CD14-positive monocyte (primary cell): ENCODE measurements at regions not wholly inside any gene's neighbourhood (a gene's known extent, or its start where the extent isn't known, plus 50 kb on each side); places are given as distances from the start of the nearest gene placed in this dataset.

ENCODE experiments used
- DNase-seq, 3 donors: peaks; one replicate each; pipeline ENCODE4 v3.0.0-alpha.2; 2011 to 2022
- H2AFZ ChIP-seq: 2 replicates; pipeline ENCODE4 v1.6.0; 2012; ENCODE audit warnings: mild to moderate bottlenecking, low read depth, low read length, inconsistent platforms; ENCODE audit not compliant: insufficient read depth, poor library complexity, severe bottlenecking
- H3K27ac ChIP-seq, 2 donors: 1 replicate in 1 of 2; 2 replicates in 1 of 2; pipeline ENCODE4 v1.5.1; 2012 to 2013; ENCODE audit warnings: low read length in 2 of 2, control low read depth in 1 of 2, inconsistent platforms in 1 of 2, low read depth in 1 of 2, mild to moderate bottlenecking in 1 of 2
- H3K27me3 ChIP-seq, 2 donors: one replicate each; pipeline versions ENCODE4 v1.6.0 to v1.6.1; 2011 to 2013; ENCODE audit warnings: low read length in 2 of 2; ENCODE audit not compliant: control insufficient read depth in 2 of 2, insufficient read depth in 2 of 2
- H3K36me3 ChIP-seq, 2 donors: replicated peaks in 1 of 2; 1 replicate in 1 of 2; 2 replicates in 1 of 2; pipeline versions ENCODE4 v1.5.1 to v1.6.1; 2012 to 2013; ENCODE audit warnings: low read length in 2 of 2, control low read depth in 1 of 2, inconsistent platforms in 1 of 2, mild to moderate bottlenecking in 1 of 2; ENCODE audit not compliant: insufficient read depth in 2 of 2, control insufficient read depth in 1 of 2
- H3K4me1 ChIP-seq, 2 donors: 1 replicate in 1 of 2; 2 replicates in 1 of 2; pipeline versions ENCODE4 v1.5.1 to v1.6.1; 2012 to 2013; ENCODE audit warnings: low read length in 2 of 2, control low read depth in 1 of 2, inconsistent platforms in 1 of 2, mild to moderate bottlenecking in 1 of 2, moderate library complexity in 1 of 2; ENCODE audit not compliant: insufficient read depth in 2 of 2, control insufficient read depth in 1 of 2
- H3K4me2 ChIP-seq: replicated peaks from 2 replicates; pipeline ENCODE3; 2012; ENCODE audit warnings: low read length, moderate library complexity, mild to moderate bottlenecking; ENCODE audit not compliant: poor library complexity, severe bottlenecking; ENCODE audit errors: extremely low read depth
- H3K4me3 ChIP-seq, 3 experiments: fragments of 200-600 bp in 1 of 3; sonication (generic) in 1 of 3; replicated peaks in 1 of 3; 1 replicate in 2 of 3; 2 replicates in 1 of 3; pipeline ENCODE4 v1.5.1; 2011 to 2013; ENCODE audit warnings: low read length in 3 of 3, mild to moderate bottlenecking in 3 of 3, control low read depth in 2 of 3, low read depth in 2 of 3, inconsistent platforms in 1 of 3, moderate library complexity in 1 of 3
- H3K79me2 ChIP-seq: 2 replicates; pipeline ENCODE4 v1.6.0; 2012; ENCODE audit warnings: mild to moderate bottlenecking, control low read depth, inconsistent platforms, low read length, moderate library complexity; ENCODE audit not compliant: insufficient read depth
- H3K9ac ChIP-seq: 2 replicates; pipeline ENCODE4 v1.6.0; 2017; ENCODE audit warnings: low read length, mild to moderate bottlenecking; ENCODE audit not compliant: insufficient read depth, poor library complexity, severe bottlenecking
- H3K9me3 ChIP-seq, 2 donors: replicated peaks in 1 of 2; 1 replicate in 1 of 2; 2 replicates in 1 of 2; pipeline versions ENCODE4 v1.5.1 to v1.6.1; 2012 to 2013; ENCODE audit warnings: low read length in 2 of 2, control low read depth in 1 of 2; ENCODE audit not compliant: control insufficient read depth in 1 of 2, insufficient read depth in 1 of 2
- H4K20me1 ChIP-seq: 2 replicates; pipeline ENCODE4 v1.6.0; 2012; ENCODE audit warnings: mild to moderate bottlenecking, low read length, control low read depth, moderate library complexity; ENCODE audit not compliant: insufficient read depth
- H3K27ac Mint-ChIP-seq, 7 donors: one replicate each; pipeline ENCODE4 v1.8.0; 2020; ENCODE audit warnings: mild to moderate bottlenecking in 7 of 7, mixed read lengths in 7 of 7, moderate library complexity in 6 of 7, inconsistent platforms in 2 of 7
- H3K27me3 Mint-ChIP-seq, 3 donors: one replicate each; pipeline ENCODE4 v1.8.0; 2021 to 2022; ENCODE audit warnings: low read depth in 3 of 3, mild to moderate bottlenecking in 3 of 3, mixed read lengths in 3 of 3, moderate library complexity in 3 of 3, inconsistent platforms in 1 of 3
- H3K36me3 Mint-ChIP-seq, 2 donors: one replicate each; pipeline ENCODE4 v1.8.0; 2020; ENCODE audit warnings: mixed read lengths in 2 of 2, inconsistent platforms in 1 of 2, mild to moderate bottlenecking in 1 of 2
- H3K4me1 Mint-ChIP-seq: one replicate; pipeline ENCODE4 v1.8.0; 2020; ENCODE audit warnings: mild to moderate bottlenecking, mixed read lengths
- H3K4me3 Mint-ChIP-seq, 2 donors: one replicate each; pipeline ENCODE4 v1.8.0; 2020; ENCODE audit warnings: mild to moderate bottlenecking in 2 of 2, mixed read lengths in 2 of 2, moderate library complexity in 1 of 2
- H3K9me3 Mint-ChIP-seq, 7 donors: one replicate each; pipeline ENCODE4 v1.8.0; 2020 to 2022; ENCODE audit warnings: mixed read lengths in 7 of 7, mild to moderate bottlenecking in 6 of 7, moderate library complexity in 6 of 7, inconsistent platforms in 2 of 7
- WGBS: methylation state at CpG from one replicate; pipeline ENCODE4 v1.1.5; 2013; ENCODE audit warnings: missing lambda C conversion rate; ENCODE audit not compliant: insufficient coverage; 5-methylcytosine and 5-hydroxymethylcytosine counted together
- intact Hi-C, 2 donors: fragments of 100-400 bp; cut with micrococcal nuclease; formaldehyde crosslinking; loops; one replicate each; pipeline versions ENCODE4 v1.15.0 to v1.15.1; 2023
- TF ChIP-seq, protein P1 (sequence below): fragments of 200-600 bp; IDR thresholded peaks from one replicate; pipeline ENCODE4 v1.8.0; 2022; ENCODE audit warnings: antibody characterized with exemption, mild to moderate bottlenecking

DNA sequence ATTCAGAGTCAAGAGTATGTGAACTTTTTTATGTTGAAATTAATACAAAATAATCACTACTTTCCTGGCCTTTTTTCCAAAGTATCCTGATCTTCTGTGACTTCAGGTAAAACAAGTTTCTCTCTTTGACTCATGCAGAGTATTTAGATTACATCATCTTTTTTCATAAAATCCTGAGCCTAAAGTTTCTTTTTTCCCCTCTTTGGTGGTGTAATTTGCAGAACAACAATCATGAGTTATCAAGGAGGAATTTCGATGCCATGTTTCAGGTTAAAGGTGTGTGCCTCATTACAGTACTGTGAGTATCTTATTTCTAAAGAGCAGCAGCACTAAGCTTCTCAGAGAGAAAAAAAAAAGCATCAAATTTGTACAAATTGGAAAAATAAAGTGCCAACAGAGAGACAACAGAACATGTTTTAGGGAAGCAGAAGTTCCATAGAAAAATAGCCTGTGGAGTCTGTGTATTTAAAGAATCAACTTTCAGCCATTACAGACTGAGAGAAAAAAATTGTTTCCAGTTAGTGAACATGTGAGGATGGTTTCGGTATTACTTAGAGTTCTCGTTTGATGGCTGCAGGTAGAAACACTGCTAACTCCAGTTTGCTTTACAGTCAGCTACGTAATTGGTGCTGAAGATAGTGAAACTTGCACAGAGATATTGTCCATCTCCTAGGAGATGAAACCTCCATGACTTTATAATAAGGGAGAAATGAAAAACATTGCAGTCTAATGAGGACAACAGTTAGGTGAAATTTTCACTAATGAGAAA, 78.1 kb upstream of the PCDH9 start:
- H2AFZ ChIP-seq: no peak overlapping the region
- H3K9ac ChIP-seq: no peak overlapping the region
- no peak overlapping the region for H3K27ac Mint-ChIP-seq
- H3K4me3 ChIP-seq: no peak overlapping the region
- H3K4me3 Mint-ChIP-seq: no peak overlapping the region
- peaks cover 0 to 4% of the 10 kb centered on the region in 2 donors for H3K9me3 ChIP-seq
- intact Hi-C loops: no loop called here
- H3K79me2 ChIP-seq: no peaks in the 10 kb centered on the region
- H3K4me1 Mint-ChIP-seq: no peaks in the 10 kb centered on the region
- H3K9me3 Mint-ChIP-seq: peaks cover 0 to 10% (median 3%) of the 10 kb centered on the region in 7 donors
- TF ChIP-seq, protein P1, sequence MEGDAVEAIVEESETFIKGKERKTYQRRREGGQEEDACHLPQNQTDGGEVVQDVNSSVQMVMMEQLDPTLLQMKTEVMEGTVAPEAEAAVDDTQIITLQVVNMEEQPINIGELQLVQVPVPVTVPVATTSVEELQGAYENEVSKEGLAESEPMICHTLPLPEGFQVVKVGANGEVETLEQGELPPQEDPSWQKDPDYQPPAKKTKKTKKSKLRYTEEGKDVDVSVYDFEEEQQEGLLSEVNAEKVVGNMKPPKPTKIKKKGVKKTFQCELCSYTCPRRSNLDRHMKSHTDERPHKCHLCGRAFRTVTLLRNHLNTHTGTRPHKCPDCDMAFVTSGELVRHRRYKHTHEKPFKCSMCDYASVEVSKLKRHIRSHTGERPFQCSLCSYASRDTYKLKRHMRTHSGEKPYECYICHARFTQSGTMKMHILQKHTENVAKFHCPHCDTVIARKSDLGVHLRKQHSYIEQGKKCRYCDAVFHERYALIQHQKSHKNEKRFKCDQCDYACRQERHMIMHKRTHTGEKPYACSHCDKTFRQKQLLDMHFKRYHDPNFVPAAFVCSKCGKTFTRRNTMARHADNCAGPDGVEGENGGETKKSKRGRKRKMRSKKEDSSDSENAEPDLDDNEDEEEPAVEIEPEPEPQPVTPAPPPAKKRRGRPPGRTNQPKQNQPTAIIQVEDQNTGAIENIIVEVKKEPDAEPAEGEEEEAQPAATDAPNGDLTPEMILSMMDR: no peak
- no peaks in the 10 kb centered on the region for H3K27me3 Mint-ChIP-seq
- no peak overlapping the region for H3K4me2 ChIP-seq
- no peaks in the 10 kb centered on the region for H3K36me3 Mint-ChIP-seq
- DNase-seq: no peak
- H3K36me3 ChIP-seq: no peaks in the 10 kb centered on the region
- H3K27ac ChIP-seq: no peak overlapping the region
- no peaks in the 10 kb centered on the region for H3K4me1 ChIP-seq
- no peaks in the 10 kb centered on the region for H3K27me3 ChIP-seq
- H4K20me1 ChIP-seq: no peaks in the 10 kb centered on the region
- 80% methylated on average over 1 of the region's 4 CpGs for WGBS

- DNase-seq: no peak
- Histone ChIP-seq H4K20me1 (no peaks in the 10 kb centered on the region), H3K79me2 (no peaks in the 10 kb centered on the region), H3K27me3 (no peaks in the 10 kb centered on the region), H3K4me2 (no peak overlapping the region), H3K4me1 (no peaks in the 10 kb centered on the region), H3K27ac (no peak overlapping the region), H3K4me3 (no peak overlapping the region), H3K36me3 (no peaks in the 10 kb centered on the region), H3K9ac (no peak overlapping the region), H2AFZ (no peak overlapping the region), H3K9me3 (peaks cover 0 to 4% of the 10 kb centered on the region in 2 donors)
- H3K27me3 Mint-ChIP-seq: no peaks in the 10 kb centered on the region
- TF ChIP-seq, protein P1: no peak
- H3K9me3 Mint-ChIP-seq: peaks cover 0 to 4% (median 3%) of the 10 kb centered on the region in 7 donors
- intact Hi-C loops: no loop called here
- no peak overlapping the region for H3K4me3 Mint-ChIP-seq
- H3K27ac Mint-ChIP-seq: no peak overlapping the region
- H3K4me1 Mint-ChIP-seq: no peaks in the 10 kb centered on the region
- H3K36me3 Mint-ChIP-seq: no peaks in the 10 kb centered on the region
- WGBS: no CpG with 5 or more reads among the region's 1 CpG
Observed at GRCh38 chr13:67306742-67307141, 76.6 kb upstream of the PCDH9 start.
